OCI-LY1 (cell line): ENCODE measurements at regions not wholly inside any gene's neighbourhood (a gene's known extent, or its start where the extent isn't known, plus 50 kb on each side); places are given as distances from the start of the nearest gene placed in this dataset.

Experiments
- CTCF ChIP-seq: fragments of 200-600 bp; sonication (generic), shearing (Covaris generic); IDR thresholded peaks from 2 replicates; pipeline ENCODE4 v1.5.1; 2017; ENCODE audit warnings: mild to moderate bottlenecking, antibody characterized with exemption, low read length, moderate library complexity, mixed read lengths
- EZH2 ChIP-seq: fragments of 200-600 bp; sonication (generic), shearing (Covaris generic); IDR thresholded peaks from 2 replicates; pipeline ENCODE4 v1.8.0; 2017; ENCODE audit warnings: borderline replicate concordance, mixed run types, mild to moderate bottlenecking, antibody characterized with exemption, low read length, moderate library complexity, mixed read lengths

GRCh38 chr2:208618220-208618619 lies 211.6 kb downstream of the PTH2R start:
- no peak for TF ChIP-seq CTCF
- TF ChIP-seq EZH2: no peak
